Neuron (in vitro differentiated cells): ENCODE measurements at regions not wholly inside any gene's neighbourhood (a gene's known extent, or its start where the extent isn't known, plus 50 kb on each side); places are given as distances from the start of the nearest gene placed in this dataset.

Experiments
- H2AFZ ChIP-seq: one replicate; pipeline ENCODE4 v1.6.1; 2013; ENCODE audit warnings: low read depth, mild to moderate bottlenecking, inconsistent platforms, low read length, moderate library complexity
- H3K27me3 ChIP-seq: one replicate; pipeline ENCODE4 v1.6.1; 2013; ENCODE audit warnings: low read length; ENCODE audit not compliant: insufficient read depth
- H3K36me3 ChIP-seq: one replicate; pipeline ENCODE4 v1.6.1; 2013; ENCODE audit warnings: low read length; ENCODE audit not compliant: insufficient read depth
- H3K4me1 ChIP-seq: one replicate; pipeline ENCODE4 v1.6.1; 2013; ENCODE audit warnings: low read length; ENCODE audit not compliant: insufficient read depth
- H3K4me3 ChIP-seq: 2 replicates; pipeline ENCODE4 v1.5.1; 2013; ENCODE audit warnings: mild to moderate bottlenecking, low read length, moderate library complexity
- H3K9me3 ChIP-seq: one replicate; pipeline ENCODE4 v1.6.1; 2013; ENCODE audit warnings: low read length

DNA sequence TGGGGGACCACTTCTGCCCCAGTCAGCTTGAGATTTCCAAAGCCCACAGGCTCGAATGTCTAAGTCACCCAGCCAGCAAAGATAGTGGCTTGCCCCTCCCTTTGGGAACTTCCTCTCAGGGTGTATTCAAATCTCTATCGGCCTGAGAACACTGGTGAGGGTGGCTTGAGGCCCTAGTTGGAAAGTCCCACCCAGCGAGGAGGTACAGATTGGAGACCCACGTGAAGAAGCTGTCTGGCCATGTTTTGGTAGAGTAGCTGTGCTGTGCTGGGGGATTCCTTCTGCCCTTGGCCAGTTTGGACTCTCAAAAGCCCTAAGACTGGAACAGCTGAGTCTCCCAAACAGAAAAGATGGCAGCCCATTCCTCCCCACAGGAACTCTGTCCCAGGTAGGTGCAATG lies 172.7 kb upstream of the RIOK2 start:
- Histone ChIP-seq H2AFZ (no peak overlapping the region), H3K4me1 (no peaks in the 10 kb centered on the region), H3K27me3 (no peaks in the 10 kb centered on the region), H3K9me3 (no peaks in the 10 kb centered on the region), H3K4me3 (no peak overlapping the region), H3K36me3 (no peaks in the 10 kb centered on the region)

DNA sequence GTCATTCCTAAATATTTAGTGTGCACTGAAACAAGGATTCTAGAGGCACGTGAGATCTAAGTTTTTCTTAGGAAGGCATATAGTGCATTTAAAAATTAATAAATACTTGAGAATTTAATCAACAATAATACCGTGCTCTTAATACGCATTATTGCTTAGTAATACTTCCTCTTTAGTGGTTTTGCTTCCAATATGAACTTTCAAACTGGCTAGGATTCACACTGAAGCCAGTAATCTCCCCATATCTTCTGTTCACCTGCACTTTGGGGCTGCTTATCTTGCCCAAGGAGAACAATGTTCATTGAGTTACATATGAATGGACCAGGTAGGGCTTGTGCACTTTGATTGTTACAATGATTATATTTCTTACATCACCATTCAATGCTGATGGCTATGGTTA lies 180.5 kb upstream of the RIOK2 start:
- no peak overlapping the region for H2AFZ ChIP-seq
- H3K4me1 ChIP-seq: no peaks in the 10 kb centered on the region
- H3K27me3 ChIP-seq: no peaks in the 10 kb centered on the region
- H3K4me3 ChIP-seq: no peak overlapping the region
- H3K36me3 ChIP-seq: no peaks in the 10 kb centered on the region
- peaks cover 2% of the 10 kb centered on the region for H3K9me3 ChIP-seq

DNA sequence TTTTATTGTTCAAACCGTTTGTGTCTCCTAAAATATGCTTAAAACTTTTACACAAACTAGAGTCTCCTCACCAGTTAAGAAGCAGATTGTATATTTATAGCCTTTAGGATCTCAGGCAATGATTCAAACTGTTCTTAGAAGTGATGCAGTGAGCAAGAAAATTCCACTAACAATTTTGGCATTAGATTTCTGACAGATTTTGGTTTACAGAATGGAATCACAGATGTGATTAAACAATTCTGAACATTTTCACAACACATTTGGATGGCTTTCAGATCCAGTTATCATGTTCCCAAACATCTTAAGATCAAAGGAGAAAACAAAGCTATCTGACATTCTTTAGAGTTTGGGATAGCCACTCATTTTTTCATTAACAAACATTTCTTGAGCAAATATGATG lies 181.7 kb upstream of the RIOK2 start:
- H2AFZ ChIP-seq: no peak overlapping the region
- H3K9me3 ChIP-seq: peaks cover 2% of the 10 kb centered on the region
- H3K36me3 ChIP-seq: no peaks in the 10 kb centered on the region
- H3K4me1 ChIP-seq: no peaks in the 10 kb centered on the region
- H3K4me3 ChIP-seq: no peak overlapping the region
- no peaks in the 10 kb centered on the region for H3K27me3 ChIP-seq

DNA sequence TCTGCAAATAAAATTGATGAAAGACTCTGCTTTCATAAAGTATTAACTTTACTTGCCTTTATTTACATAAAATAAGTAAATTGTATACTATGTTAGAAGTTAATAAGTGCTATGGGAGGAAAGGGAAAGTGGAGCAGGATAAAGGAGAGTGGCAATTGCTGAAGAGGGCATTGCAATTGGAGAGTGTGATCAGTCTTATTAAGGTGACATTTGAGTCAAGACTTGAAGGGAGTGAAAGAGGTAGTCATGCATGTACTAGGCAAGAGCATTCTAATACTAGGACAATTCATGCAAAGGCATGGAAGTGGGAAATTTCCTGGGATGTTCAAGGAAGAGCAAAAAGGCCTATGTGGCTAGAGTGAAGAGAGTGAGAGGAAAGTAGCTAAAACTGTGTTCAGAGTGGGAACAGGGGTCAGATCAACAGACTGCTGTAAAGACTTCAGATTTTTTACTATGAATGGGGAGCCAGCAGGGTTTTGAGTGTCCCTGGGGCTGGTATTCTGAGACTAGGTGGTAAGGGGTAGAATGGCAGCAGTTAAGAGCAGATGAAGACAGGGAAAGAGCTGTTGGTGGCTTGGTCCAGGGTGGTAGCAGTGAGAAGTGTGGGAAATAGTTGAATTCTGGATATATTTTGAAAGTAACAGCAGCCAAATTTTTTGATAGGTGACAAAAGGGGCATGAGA lies 182.3 kb upstream of the RIOK2 start:
- Histone ChIP-seq H3K27me3 (no peaks in the 10 kb centered on the region), H2AFZ (no peak overlapping the region), H3K4me1 (no peaks in the 10 kb centered on the region), H3K36me3 (no peaks in the 10 kb centered on the region), H3K9me3 (peaks cover 2% of the 10 kb centered on the region), H3K4me3 (no peak overlapping the region)

DNA sequence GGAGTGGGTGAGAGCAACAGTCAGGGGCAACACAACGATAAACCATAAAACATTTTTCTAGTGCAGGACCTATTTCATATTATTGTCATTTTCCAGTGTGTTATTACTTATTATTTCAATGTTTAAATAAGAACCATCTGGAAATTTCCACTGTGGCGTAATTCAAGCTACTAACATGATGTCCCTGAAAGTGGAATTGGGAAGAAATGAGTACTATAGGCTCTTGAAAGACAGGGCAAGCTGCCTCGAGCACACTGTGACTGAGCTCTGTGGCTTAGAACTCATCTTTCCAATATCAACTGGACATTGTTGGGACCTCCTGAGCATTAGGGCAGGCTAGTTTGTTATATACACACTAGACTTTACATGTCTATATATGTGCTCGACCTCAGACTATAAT lies 182.9 kb upstream of the RIOK2 start:
- Histone ChIP-seq H3K4me1 (no peaks in the 10 kb centered on the region), H3K36me3 (no peaks in the 10 kb centered on the region), H3K4me3 (no peak overlapping the region), H3K9me3 (peaks cover 2% of the 10 kb centered on the region), H2AFZ (no peak overlapping the region), H3K27me3 (no peaks in the 10 kb centered on the region)

DNA sequence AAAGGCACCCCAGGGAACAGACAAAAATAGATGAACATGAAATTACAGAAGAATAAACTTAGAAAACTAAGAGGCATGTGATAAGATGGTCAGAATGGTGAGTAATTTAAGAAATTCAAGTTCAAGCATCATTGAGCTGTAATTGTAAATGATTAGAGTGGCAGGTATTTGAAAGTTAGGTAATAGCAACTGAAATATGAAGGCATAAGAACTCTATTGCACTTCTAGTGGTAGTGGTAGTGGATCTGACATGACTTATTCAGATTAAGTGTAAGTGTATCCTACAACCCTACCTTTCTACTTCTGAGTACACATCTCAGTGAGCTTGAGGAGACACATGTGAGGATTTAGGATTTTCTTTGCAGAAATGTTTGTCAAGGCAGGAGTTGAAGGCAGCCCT lies 192.9 kb upstream of the RIOK2 start:
- Histone ChIP-seq H3K27me3 (no peaks in the 10 kb centered on the region), H3K4me1 (no peaks in the 10 kb centered on the region), H2AFZ (no peak overlapping the region), H3K4me3 (no peak overlapping the region), H3K9me3 (no peaks in the 10 kb centered on the region), H3K36me3 (no peaks in the 10 kb centered on the region)

DNA sequence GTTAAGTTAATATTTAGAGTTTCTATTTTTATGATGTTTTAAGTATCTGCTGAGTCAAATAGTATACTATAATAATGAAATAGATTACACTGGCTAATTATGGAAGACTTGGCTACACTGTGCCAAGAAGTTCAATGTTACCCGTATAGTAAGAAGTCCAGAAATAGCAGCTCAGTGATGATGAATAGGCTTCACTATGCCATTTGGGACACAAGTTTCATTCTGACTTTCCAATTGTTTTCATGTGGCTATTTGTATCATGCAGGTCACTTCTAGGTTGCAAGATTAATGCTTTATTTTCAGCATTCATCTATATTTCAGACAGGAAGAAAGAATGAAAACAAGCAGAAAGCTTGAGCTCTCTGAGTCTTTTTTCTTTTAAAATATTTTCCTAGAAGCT lies 194.5 kb upstream of the RIOK2 start:
- Histone ChIP-seq H3K4me1 (no peaks in the 10 kb centered on the region), H3K27me3 (no peaks in the 10 kb centered on the region), H2AFZ (no peak overlapping the region)

DNA sequence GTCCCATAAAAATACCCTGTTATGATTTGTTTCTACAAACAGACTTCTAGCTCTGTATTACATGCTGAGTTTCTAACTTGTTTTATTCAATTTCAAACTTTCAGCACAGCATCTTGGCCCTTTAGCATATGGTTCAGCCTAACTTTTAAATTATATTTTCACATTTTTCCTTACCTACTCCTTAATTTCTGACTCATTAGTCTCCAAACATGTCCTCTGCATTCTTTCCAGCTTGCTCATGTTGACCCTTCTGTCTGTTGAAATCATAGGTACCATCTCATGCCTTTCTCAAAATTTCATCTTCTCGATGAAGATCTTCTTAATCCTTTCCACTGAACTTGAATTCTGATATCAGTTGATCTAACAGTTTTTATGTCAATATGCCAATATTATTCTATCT lies 200.9 kb upstream of the RIOK2 start:
- H3K4me1 ChIP-seq: no peaks in the 10 kb centered on the region

More for the DNA sequence above, 194.5 kb upstream of the RIOK2 start:
- H3K4me3 ChIP-seq: no peak overlapping the region
- H3K36me3 ChIP-seq: no peaks in the 10 kb centered on the region
- no peaks in the 10 kb centered on the region for H3K9me3 ChIP-seq

DNA sequence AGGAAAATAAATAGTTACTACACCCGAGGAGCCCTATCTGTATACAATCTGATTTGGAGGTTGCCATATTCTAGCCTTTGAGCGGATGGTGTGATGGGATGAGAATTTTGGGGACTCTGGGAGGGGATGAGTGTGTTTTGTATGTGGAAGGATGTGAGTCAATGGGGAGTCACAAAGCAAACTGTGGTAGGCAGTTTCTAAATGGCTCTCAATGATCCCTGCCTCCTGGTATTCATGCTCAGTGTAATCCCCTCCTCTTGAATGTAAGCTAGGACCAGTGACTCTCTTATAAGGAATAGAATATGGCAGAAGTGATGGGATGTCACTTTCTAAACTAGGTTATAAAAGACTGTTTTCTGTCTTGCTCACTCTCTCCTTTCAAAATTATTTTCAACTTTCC lies 205.7 kb upstream of the RIOK2 start:
- Histone ChIP-seq H3K36me3 (no peaks in the 10 kb centered on the region), H3K9me3 (no peaks in the 10 kb centered on the region), H3K4me3 (no peak overlapping the region), H2AFZ (no peak overlapping the region), H3K4me1 (no peaks in the 10 kb centered on the region), H3K27me3 (no peaks in the 10 kb centered on the region)

More for the DNA sequence above, 200.9 kb upstream of the RIOK2 start:
- Histone ChIP-seq H2AFZ (no peak overlapping the region), H3K4me3 (no peak overlapping the region), H3K9me3 (no peaks in the 10 kb centered on the region), H3K27me3 (no peaks in the 10 kb centered on the region), H3K36me3 (no peaks in the 10 kb centered on the region)

DNA sequence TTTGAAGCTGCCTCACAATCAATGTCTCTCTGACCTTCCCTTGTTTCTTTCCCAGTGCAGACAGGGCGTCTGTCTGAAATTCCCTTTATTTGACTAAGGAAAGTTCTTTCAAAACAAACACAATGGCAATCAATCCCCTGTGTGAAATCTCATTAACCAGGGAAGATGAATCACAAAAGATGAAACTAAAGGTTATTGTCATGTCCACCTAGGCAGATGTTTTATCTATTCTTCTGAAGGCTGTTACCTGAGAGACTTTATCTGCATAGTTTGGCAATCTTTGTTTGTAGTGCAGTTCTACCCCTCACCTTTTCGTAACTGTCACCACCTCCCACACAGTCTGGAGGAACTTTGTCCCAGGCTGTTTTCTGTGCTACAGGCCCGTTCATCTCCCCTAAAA lies 217.5 kb upstream of the RIOK2 start:
- peaks cover 10% of the 10 kb centered on the region for H3K4me1 ChIP-seq
- no peaks in the 10 kb centered on the region for H3K9me3 ChIP-seq
- H3K27me3 ChIP-seq: no peaks in the 10 kb centered on the region
- no peak overlapping the region for H2AFZ ChIP-seq
- H3K4me3 ChIP-seq: no peak overlapping the region
- H3K36me3 ChIP-seq: no peaks in the 10 kb centered on the region

DNA sequence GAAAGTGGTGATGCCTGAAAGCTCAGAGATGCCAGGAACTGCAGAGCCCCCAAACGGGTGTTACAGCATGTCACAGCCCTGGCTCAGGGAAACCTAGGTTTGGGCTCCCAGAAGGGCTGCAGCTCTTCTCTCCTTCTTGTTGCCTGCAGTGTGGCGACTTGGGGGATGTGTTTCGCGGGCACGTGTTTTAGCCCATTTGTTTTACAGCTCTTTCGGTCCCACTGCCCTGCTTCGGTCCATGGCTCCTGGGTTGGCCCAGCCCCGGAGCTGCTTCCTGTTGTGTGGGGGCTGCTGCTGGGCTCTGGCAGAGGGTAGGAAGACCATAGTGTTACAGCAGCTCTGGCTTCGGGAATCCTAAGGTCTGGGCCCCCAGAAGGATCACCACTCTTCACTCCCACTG lies 222.9 kb upstream of the RIOK2 start:
- Histone ChIP-seq H3K4me3 (no peak overlapping the region), H3K9me3 (no peaks in the 10 kb centered on the region), H3K36me3 (no peaks in the 10 kb centered on the region), H3K27me3 (no peaks in the 10 kb centered on the region), H2AFZ (no peak overlapping the region), H3K4me1 (peaks cover 1% of the 10 kb centered on the region)

DNA sequence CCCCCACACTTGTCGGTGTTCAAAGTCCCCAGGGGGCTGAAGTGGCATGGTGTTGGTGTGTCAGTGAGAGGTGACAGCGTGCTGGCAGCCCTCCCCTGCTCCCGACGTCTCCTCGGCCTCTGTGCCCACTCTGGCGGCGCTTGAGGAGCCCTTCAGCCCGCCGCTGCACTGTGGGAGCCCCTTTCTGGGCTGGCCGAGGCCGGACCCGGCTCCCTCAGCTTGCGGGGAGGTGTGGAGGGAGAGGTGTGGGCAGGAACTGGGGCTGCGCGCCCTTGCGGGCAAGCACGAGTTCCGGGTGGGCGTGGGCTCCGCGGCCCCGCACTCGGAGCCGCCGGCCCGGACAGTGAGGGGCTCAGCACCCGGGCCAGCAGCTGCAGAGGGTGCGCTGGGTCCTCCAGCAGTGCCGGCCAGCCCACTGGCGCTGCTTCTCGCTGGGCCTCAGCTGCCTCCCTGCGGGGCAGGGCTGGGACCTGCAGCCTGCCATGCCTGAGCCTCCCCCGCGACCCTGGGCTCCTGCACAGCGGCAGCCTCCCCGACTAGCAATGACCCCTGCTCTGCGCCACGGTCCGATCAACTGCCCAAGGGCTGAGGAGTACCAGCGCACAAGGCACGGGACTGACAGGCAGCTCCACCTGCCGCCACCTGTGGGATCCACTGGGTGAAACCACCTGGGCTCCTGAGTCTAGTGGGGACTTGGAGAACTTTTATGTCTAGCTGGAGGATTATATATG lies 224.1 kb upstream of the RIOK2 start:
- Histone ChIP-seq H3K4me3 (no peak overlapping the region), H3K27me3 (no peaks in the 10 kb centered on the region), H3K36me3 (no peaks in the 10 kb centered on the region), H3K9me3 (no peaks in the 10 kb centered on the region), H2AFZ (no peak overlapping the region), H3K4me1 (no peaks in the 10 kb centered on the region)

DNA sequence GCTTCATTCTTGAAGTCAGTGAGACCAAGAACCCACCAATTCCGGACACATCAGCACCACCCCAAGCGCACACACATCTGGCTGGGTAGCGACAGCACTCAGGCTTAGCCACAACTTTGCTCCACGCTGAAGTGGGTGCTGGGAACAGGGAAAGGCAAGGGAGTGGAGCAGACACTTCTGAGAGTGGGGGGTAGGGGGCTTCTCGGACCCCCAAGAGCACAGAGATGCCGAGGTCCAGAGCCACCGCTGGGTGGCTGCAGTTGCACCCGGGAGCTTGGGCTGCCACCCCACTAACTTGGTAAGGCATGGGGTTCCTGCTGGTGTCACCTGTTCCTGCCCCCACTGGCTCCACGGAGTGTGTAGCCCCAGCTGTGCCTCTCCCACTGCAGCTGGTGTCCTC lies 225.3 kb upstream of the RIOK2 start:
- H3K4me3 ChIP-seq: no peak overlapping the region
- peaks cover 2% of the 10 kb centered on the region for H3K4me1 ChIP-seq
- H3K9me3 ChIP-seq: no peaks in the 10 kb centered on the region
- no peaks in the 10 kb centered on the region for H3K36me3 ChIP-seq
- H3K27me3 ChIP-seq: no peaks in the 10 kb centered on the region
- H2AFZ ChIP-seq: no peak overlapping the region

DNA sequence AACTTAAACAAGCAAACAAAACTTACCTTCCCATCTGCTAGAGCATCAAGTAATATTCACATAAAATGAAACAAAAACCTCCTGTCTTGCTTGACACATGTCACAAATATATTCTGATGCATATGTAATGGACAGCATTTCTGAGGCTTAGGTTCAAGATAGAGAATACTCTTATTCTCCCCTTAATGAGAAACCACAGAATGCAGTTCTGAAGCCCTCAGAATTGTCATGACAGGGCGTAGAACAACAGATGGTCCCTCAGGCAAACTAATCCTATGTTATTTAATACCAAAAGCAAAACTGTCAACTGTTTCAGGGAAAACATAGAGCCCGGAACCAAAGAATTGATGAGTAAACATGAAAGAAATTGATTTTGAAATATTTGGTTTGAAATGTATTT lies 229.9 kb upstream of the RIOK2 start:
- Histone ChIP-seq H3K36me3 (no peaks in the 10 kb centered on the region), H3K4me3 (no peak overlapping the region), H3K27me3 (no peaks in the 10 kb centered on the region), H2AFZ (no peak overlapping the region), H3K9me3 (no peaks in the 10 kb centered on the region), H3K4me1 (peaks cover 15% of the 10 kb centered on the region)
